Suppressor macrophage (primary cell): ENCODE measurements at regions not wholly inside any gene's neighbourhood (a gene's known extent, or its start where the extent isn't known, plus 50 kb on each side); places are given as distances from the start of the nearest gene placed in this dataset.
A peak's percentile ranks its signal among the peaks of the same experiment; 100 is the strongest.

ENCODE experiments used
- DNase-seq, 4 experiments: peaks; one replicate each; pipeline ENCODE4 v3.0.0-alpha.2; 2020 to 2022

- no peak for DNase-seq
These were observed 81.0 kb downstream of the SEMA4F start for GRCh38 chr2:74735009-74735408.

DNA sequence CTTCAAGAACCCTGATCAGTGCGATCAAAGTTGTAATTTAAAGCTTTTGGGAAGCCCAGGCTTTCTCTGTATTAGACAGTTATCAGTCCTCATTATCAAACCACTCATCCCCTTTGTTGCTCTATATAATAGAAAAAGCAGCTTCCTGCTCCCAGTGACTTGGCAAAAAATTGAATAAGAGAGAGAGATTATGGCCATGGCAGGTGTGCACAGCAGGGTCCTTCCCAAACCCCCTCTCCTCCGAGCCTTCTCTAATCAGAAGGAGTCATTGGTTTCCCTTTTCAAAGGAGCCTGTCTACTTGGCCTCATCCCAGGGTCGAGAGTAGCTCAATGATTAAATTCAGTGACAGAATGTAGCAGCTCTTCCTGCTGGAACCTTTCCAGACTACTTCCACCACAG, 81.5 kb downstream of the SEMA4F start:
- DNase-seq, result no peak

DNA sequence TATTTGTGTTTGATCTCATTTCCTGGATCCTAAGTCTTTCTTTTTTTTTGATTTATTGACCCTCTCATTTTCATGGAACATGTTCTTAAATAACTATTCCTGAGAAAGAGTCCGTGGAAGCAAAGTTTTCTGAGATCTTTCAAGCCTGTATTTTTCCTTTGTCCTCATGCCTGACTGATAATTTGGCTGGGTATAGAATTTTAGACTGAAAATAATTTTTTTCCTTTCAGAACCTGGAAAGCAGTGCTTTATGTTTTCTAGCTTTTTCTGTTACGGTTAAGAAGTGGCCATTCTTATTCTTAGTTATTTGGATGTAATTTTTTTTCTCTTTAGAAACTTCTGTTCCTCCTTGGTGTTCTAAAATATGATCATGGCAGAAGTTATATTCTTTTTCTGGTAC, 82.5 kb downstream of the SEMA4F start:
- DNase-seq, result no peak

GRCh38 chr2:74738586-74738985, 84.5 kb downstream of the SEMA4F start:
- no peak for DNase-seq

GRCh38 chr2:74739129-74739528, 85.1 kb downstream of the SEMA4F start:
- DNase-seq, result no peak

- DNase-seq, result no peak
These were observed 85.7 kb downstream of the SEMA4F start for GRCh38 chr2:74739733-74740241.

- DNase-seq, result no peak
These were observed 86.3 kb downstream of the SEMA4F start for GRCh38 chr2:74740395-74740740.

- peak; percentile 89 to 95 (median 90) for DNase-seq
These were observed 86.8 kb downstream of the SEMA4F start for GRCh38 chr2:74740741-74741431.

DNA sequence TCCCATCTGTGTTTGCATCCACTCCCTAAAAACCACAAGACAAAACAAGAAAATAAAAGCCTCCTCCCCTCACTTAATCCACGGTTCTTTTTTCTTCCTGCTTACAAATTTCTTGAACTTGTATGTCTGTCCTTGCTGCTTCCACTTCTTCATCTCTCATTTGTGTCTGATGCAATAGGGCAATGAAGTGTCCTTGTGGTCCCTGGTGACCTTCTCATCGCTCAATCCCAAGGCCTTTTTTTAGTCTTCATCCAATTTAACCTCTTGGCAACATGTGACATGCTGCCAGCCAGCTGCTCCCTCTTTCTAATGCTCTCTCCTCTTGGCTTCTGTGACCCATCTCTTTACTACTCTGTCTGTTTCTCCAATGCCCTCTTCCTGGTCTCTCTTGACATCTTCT, 87.6 kb downstream of the SEMA4F start:
- DNase-seq, result peak; percentile 45 to 80 (median 69)

DNA sequence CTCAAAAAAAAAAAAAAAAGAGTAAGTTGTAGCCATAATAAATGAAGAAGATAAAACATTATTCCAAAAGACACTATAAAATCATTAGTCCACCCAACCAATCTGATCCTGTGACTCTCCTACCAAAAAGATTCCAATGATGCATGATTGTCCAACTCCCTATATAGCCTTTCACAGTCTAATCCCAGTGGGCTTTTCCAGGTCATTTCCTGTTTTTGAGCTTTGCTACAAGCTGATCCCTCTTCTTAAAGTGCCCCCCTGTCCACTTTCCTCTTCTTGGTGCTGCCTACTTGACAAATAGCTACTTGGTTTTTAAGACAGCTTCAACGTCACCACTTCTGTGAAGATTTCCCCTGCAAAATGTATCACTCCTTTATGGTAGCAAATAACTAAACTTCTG, 88.4 kb downstream of the SEMA4F start:
- DNase-seq, result no peak

DNA sequence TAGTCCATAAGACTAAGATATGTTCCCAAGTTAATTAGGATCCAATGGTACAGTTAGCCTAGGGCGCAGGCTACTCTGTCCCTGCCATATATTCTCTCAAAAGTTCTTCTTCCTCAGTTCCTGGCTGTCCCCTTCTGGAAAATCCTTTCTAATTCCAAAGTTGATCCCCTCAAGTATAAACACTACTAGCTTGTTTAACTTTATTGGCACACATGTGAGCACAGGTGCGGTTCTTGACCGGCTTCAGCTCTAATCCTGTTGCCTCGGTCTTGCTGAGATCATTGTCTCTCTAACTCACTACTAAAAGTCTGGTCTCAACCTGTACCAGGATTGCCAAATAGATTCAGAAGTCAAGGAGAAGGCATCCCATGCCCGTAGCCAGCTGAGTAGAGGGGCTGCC, 89.0 kb downstream of the SEMA4F start:
- no peak for DNase-seq

- DNase-seq, result no peak
These were observed 89.7 kb downstream of the SEMA4F start for GRCh38 chr2:74743778-74744177.

- DNase-seq, result no peak
These were observed 89.0 kb upstream of the HK2 start for GRCh38 chr2:74744731-74745515.

- no peak for DNase-seq
These were observed 88.2 kb upstream of the HK2 start for GRCh38 chr2:74745766-74746165.

DNA sequence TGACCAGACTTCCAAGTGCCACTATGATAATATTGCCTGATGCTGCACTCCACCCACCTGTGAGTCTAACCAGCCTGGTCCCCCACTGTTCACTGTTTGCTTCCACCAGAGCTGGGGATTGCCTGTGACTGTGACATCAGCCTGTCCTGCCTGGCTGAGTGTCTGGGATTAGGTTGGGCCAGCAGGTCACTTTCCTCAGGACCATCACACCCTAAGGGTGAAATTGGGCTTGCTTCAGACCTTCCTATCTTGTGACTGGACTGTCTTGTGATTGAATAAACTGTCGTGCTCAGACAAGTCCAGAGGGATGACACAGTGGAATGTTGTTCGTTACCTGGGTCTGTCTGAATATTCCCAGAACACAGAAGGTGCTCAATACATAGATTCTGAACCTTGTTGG, 87.4 kb upstream of the HK2 start:
- peak; percentile 46 to 68 (median 66) for DNase-seq

GRCh38 chr2:74747411-74748080, 86.4 kb upstream of the HK2 start:
- peak; percentile 91 to 95 (median 92) for DNase-seq

DNA sequence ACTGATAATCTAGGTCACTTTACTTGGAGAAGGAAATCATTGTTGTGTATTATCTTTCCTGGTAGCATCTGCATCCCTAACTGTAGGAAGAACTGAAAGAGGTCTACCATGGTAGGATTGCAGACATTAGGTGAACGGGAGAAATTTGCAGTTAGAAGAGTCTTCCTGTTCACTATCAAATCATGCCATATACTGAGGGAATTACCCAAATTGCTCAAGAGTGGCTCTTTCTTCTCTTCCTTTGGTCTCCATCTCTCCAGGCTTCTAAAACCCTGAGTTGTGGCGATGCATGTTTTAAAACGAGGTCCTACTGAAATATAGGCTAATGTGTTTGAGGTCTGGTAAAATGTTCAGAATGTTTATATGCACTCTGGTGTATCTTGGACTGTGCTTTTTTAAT, 85.3 kb upstream of the HK2 start:
- no peak for DNase-seq

DNA sequence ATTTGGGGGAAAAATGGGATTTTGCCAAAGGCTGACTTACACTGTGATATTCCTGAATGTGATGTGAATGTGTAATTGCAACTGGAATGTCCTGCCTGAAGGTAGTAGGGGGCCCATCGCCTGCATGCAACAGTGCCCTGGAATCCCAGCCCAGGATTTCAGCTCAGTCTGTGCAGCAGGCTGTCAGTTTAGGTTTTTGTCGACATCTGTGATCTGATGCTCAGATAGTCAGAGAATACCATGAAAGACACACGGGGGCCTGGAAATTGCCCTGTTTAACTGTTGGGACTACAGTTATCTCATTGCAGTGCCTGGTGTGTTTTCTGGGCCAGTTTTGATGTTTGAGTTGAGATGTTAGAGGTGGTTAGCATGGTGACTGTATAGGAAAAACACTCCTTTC, 84.5 kb upstream of the HK2 start:
- DNase-seq, result no peak

DNA sequence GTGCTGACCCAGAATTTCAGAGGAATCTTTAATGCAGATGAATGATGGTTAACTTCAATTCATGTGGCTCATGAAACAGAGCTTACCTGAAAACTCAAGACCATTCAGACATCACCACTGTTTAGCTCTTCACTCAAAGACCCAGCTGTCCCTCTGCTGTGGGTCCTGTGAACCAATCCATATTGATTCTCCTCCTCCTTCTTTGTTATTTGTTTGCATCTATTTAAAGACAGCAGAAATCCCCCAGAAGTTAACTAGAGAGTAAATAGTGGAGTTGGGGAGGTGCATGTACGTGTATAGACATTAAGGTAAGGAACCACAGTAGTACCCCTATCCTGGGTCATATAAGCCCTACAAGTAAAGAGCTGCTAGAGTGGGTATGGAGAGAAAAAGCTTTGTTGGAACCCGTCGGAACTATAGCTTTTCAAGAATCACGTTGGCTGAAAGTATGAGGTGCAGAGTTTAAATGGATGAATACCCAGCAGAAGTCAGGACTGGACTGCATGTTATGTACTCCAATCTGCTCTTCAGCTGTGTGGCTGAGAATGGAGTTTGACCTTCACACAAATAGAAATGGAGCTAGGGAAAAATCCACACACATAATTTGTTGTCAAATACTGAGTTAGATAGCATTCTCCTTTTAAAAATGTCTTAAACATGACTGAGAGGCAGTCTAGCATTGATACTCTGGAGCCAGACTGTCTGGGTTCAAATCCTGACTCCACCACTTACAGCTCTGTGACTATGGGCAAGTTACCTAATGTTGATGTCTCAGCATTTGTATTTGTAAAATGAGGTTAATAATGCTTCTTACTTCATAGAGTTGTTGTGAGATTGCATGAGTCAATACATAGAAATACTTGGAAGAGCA, 81.7 kb upstream of the HK2 start:
- peak in 2 of 4 experiments; percentile 54 to 61 for DNase-seq

GRCh38 chr2:74755386-74755785, 78.5 kb upstream of the HK2 start:
- peak; percentile 74 to 92 (median 86) for DNase-seq

- DNase-seq, result peak in 3 of 4 experiments; percentile 32 to 69 (median 69)
These were observed 77.5 kb upstream of the HK2 start for GRCh38 chr2:74756356-74756890.

DNA sequence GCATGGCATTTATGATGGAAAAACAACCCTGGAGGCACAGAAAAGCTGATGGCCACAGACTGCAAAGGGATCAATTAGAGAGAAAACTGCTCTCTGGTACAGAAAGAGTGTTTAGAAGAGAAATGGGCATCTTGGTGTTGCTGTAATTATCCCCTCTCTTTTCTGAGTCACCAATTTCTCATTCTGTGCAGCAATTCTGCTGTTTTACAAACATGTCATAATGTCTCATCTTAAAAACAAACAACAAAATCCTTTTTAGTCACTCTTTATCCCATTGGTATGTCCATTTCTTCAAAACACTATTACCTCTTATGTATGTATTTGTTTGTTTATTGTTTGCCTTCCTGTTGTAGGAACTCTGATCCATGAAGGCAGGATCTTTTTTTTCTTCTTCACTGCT, 73.9 kb upstream of the HK2 start:
- peak in 2 of 4 experiments; percentile 31 to 53 for DNase-seq
